Smooth muscle cell (in vitro differentiated cells): ENCODE measurements at regions not wholly inside any gene's neighbourhood (a gene's known extent, or its start where the extent isn't known, plus 50 kb on each side); places are given as distances from the start of the nearest gene placed in this dataset.
"Not testable (repeated sequence)": the region's sequence is repeated elsewhere in the genome, so short reads cannot be mapped to it uniquely, and the experiment has no call there.

Experiments used
- DNase-seq: peaks from one replicate; lab custom pipeline; 2025; ENCODE audit not compliant: unreplicated experiment; lab: John Stamatoyannopoulos, UW
- H2AFZ ChIP-seq: fragments of 200-600 bp; sonication (generic); 2 replicates; pipeline ENCODE4 v1.6.0; 2016; ENCODE audit warnings: antibody characterized with exemption, low read depth, mild to moderate bottlenecking
- H3F3A ChIP-seq: fragments of 200-600 bp; sonication (generic); 2 replicates; pipeline ENCODE4 v1.6.0; 2017; ENCODE audit warnings: antibody characterized with exemption, low read depth
- H3K27ac ChIP-seq: fragments of 200-600 bp; sonication (generic); 2 replicates; pipeline ENCODE4 v1.5.1; 2016; ENCODE audit warnings: low read depth, mild to moderate bottlenecking
- H3K27me3 ChIP-seq: fragments of 200-600 bp; sonication (generic); 2 replicates; pipeline ENCODE4 v1.6.1; 2016; ENCODE audit warnings: low read depth, mild to moderate bottlenecking
- H3K36me3 ChIP-seq: fragments of 200-600 bp; sonication (generic); 2 replicates; pipeline ENCODE4 v1.5.1; 2016; ENCODE audit warnings: low read depth
- H3K4me1 ChIP-seq: fragments of 200-600 bp; sonication (generic); 2 replicates; pipeline ENCODE4 v1.5.1; 2016; ENCODE audit warnings: low read depth
- H3K4me2 ChIP-seq: fragments of 200-600 bp; sonication (generic); 2 replicates; pipeline ENCODE4 v1.6.0; 2016; ENCODE audit warnings: mild to moderate bottlenecking
- H3K4me3 ChIP-seq: fragments of 200-600 bp; sonication (generic); 2 replicates; pipeline ENCODE4 v1.5.1; 2016; ENCODE audit warnings: mild to moderate bottlenecking
- H3K79me2 ChIP-seq: fragments of 200-600 bp; sonication (generic); 2 replicates; pipeline ENCODE4 v1.6.0; 2016; ENCODE audit warnings: low read depth, mild to moderate bottlenecking
- H3K9ac ChIP-seq: fragments of 200-600 bp; sonication (generic); 2 replicates; pipeline ENCODE4 v1.6.0; 2016; ENCODE audit warnings: low read depth
- H3K9me3 ChIP-seq: fragments of 200-600 bp; sonication (generic); replicated peaks from 2 replicates; pipeline ENCODE4 v1.5.1; 2016; ENCODE audit warnings: low read depth
- H4K20me1 ChIP-seq: fragments of 200-600 bp; sonication (generic); 2 replicates; pipeline ENCODE4 v1.6.0; 2016; ENCODE audit warnings: low read depth
- CTCF ChIP-seq: fragments of 200-600 bp; sonication (generic); IDR thresholded peaks from 2 replicates; pipeline ENCODE4 v1.5.1; 2017; ENCODE audit warnings: borderline replicate concordance, mild to moderate bottlenecking, antibody characterized with exemption; ENCODE audit not compliant: insufficient read depth, poor library complexity, severe bottlenecking
- WGBS: methylation state at CpG from one replicate; pipeline ENCODE4 v1.1.7; 2016; ENCODE audit warnings: low lambda C conversion rate; 5-methylcytosine and 5-hydroxymethylcytosine counted together

DNA sequence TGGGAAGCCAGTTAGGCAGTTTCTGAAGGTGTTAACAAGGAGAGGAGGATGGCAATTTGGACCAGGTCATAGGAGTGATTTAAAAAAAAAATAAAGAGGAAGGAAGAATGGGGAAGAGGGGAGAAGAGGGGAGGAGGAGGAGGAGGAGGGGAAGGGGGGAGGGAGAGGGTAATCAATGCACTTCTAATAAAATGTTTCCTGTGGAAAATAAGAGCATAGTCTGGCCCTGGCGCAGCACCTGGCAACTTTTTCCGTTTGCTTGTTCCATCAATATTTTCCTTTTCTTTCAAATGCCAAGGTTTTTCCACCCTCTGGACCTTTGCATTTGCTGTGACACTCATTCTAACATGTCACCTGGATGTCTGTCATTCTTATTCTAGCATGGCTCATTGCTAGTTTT is 308.2 kb downstream of the PPP1R3A start:
- TF ChIP-seq CTCF, result no peak
- H4K20me1 ChIP-seq, result no peaks in the 10 kb centered on the region
- WGBS, result 84% methylated on average over 2 of the region's 2 CpGs
- no peaks in the 10 kb centered on the region for H3F3A ChIP-seq
- H3K9me3 ChIP-seq, result peaks cover 7% of the 10 kb centered on the region
- H3K4me2 ChIP-seq, result no peak overlapping the region
- no peaks in the 10 kb centered on the region for H3K79me2 ChIP-seq
- H3K27ac ChIP-seq, result no peak overlapping the region
- H3K9ac ChIP-seq, result no peak overlapping the region
- H3K4me1 ChIP-seq, result no peaks in the 10 kb centered on the region
- no peaks in the 10 kb centered on the region for H3K27me3 ChIP-seq
- DNase-seq, result no peak
- no peak overlapping the region for H2AFZ ChIP-seq
- no peaks in the 10 kb centered on the region for H3K36me3 ChIP-seq
- H3K4me3 ChIP-seq, result no peak overlapping the region

DNA sequence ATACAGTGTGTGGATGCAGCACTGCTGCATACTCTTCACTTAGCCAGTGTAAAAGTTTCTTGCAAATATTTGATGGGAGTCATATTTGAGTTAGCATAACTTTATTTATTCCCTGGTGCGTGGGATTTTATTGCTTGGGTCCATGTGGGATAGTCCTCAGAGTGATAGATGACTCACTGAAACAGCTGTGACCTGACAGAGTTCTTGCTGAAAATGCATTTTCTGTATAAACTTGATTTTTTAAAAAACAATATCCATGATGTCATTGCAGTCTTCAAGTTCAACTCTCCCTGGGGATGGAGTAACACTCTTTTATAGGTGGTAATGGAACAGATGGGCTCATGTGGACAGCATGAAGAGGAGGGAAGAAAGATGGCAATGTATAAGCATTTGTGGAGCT is 310.0 kb downstream of the PPP1R3A start:
- Histone ChIP-seq H4K20me1 (no peaks in the 10 kb centered on the region), H3K4me3 (no peak overlapping the region), H3K27ac (no peak overlapping the region), H3K9me3 (peaks cover 7% of the 10 kb centered on the region), H3K4me2 (no peak overlapping the region), H3K79me2 (no peaks in the 10 kb centered on the region), H3K27me3 (no peaks in the 10 kb centered on the region), H3K9ac (no peak overlapping the region), H2AFZ (no peak overlapping the region), H3K36me3 (no peaks in the 10 kb centered on the region), H3F3A (no peaks in the 10 kb centered on the region), H3K4me1 (no peaks in the 10 kb centered on the region)
- no peak for TF ChIP-seq CTCF
- WGBS, result 52% methylated on average over 1 of the region's 1 CpG
- DNase-seq, result no peak

- H4K20me1 ChIP-seq, result no peaks in the 10 kb centered on the region
- WGBS, result 60% methylated on average over 3 of the region's 3 CpGs
- H3K27me3 ChIP-seq, result no peaks in the 10 kb centered on the region
- H3K4me2 ChIP-seq, result no peak overlapping the region
- no peak overlapping the region for H3K9ac ChIP-seq
- no peak for TF ChIP-seq CTCF
- no peak overlapping the region for H3K4me3 ChIP-seq
- no peaks in the 10 kb centered on the region for H3K79me2 ChIP-seq
- H3K36me3 ChIP-seq, result no peaks in the 10 kb centered on the region
- no peaks in the 10 kb centered on the region for H3F3A ChIP-seq
- no peak overlapping the region for H2AFZ ChIP-seq
- no peak overlapping the region for H3K27ac ChIP-seq
- peaks cover 7% of the 10 kb centered on the region for H3K9me3 ChIP-seq
- no peak for DNase-seq
- H3K4me1 ChIP-seq, result no peaks in the 10 kb centered on the region
These were observed 312.5 kb downstream of the PPP1R3A start for GRCh38 chr7:113606325-113606724.

GRCh38 chr7:113600428-113600827 is 318.4 kb downstream of the PPP1R3A start:
- H2AFZ ChIP-seq, H3K27ac ChIP-seq: not testable (repeated sequence)

DNA sequence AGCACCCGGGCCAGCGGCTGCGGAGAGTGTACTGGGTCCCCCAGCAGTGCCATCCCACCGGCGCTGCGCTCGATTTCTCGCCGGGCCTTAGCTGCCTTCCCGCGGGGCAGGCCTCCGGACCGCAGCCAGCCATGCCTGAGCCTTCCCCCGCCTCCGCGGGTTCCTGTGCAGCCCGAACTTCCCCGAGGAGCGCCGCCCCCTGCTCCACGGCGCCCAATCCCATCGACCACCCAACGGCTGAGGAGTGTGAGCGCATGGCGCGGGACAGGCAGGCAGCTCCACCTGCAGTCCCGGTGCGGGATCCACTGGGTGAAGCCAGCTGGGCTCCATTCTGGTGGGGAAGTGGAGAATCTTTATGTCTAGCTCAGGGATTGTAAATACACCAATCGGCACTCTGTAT is 325.4 kb downstream of the PPP1R3A start:
- WGBS, result 91% methylated on average over 30 of the region's 30 CpGs
- H3K27ac ChIP-seq, H3K9ac ChIP-seq, H3K27me3 ChIP-seq, H3K36me3 ChIP-seq, H4K20me1 ChIP-seq, H3K79me2 ChIP-seq, H2AFZ ChIP-seq, H3K4me2 ChIP-seq, H3F3A ChIP-seq, H3K9me3 ChIP-seq, H3K4me1 ChIP-seq, DNase-seq, H3K4me3 ChIP-seq: not testable (repeated sequence)

More at GRCh38 chr7:113600428-113600827, 318.4 kb downstream of the PPP1R3A start:
- WGBS, result 58% methylated on average over 2 of the region's 2 CpGs
- not testable (repeated sequence) for DNase-seq, H3K27me3 ChIP-seq, H4K20me1 ChIP-seq, H3K4me1 ChIP-seq, H3K79me2 ChIP-seq, H3K9me3 ChIP-seq, H3K4me2 ChIP-seq, H3K36me3 ChIP-seq, H3F3A ChIP-seq, H3K9ac ChIP-seq, H3K4me3 ChIP-seq

- H3K79me2 ChIP-seq, H3K4me2 ChIP-seq, H3K4me1 ChIP-seq, H4K20me1 ChIP-seq, H3K36me3 ChIP-seq, H3K27ac ChIP-seq, H3K9ac ChIP-seq, H3F3A ChIP-seq, DNase-seq, H3K27me3 ChIP-seq, H3K4me3 ChIP-seq, H3K9me3 ChIP-seq, H2AFZ ChIP-seq: not testable (repeated sequence)
- WGBS, result 95% methylated on average over 8 of the region's 8 CpGs
These were observed 325.9 kb downstream of the PPP1R3A start for GRCh38 chr7:113592924-113593323.
